22Rv1 (cell line): ENCODE measurements at regions not wholly inside any gene's neighbourhood (a gene's known extent, or its start where the extent isn't known, plus 50 kb on each side); places are given as distances from the start of the nearest gene placed in this dataset.

Source experiments
- H3K27ac ChIP-seq: fragments of 450-650 bp; 2 replicates; pipeline ENCODE4 v1.5.1; 2017
- CTCF ChIP-seq: fragments of 450-650 bp; IDR thresholded peaks from 2 replicates; pipeline ENCODE4 v1.5.1; 2017; ENCODE audit warnings: mild to moderate bottlenecking
- ZFX ChIP-seq: fragments of 450-650 bp; IDR thresholded peaks from 2 replicates; pipeline ENCODE4 v1.6.1; 2017; ENCODE audit warnings: antibody characterized with exemption, borderline replicate concordance

GRCh38 chr4:66590488-66591215 is 920.4 kb upstream of the EPHA5 start:
- TF ChIP-seq CTCF, result no peak
- no peak for TF ChIP-seq ZFX
- no peak overlapping the region for H3K27ac ChIP-seq

- TF ChIP-seq ZFX (no peak), CTCF (no peak)
- H3K27ac ChIP-seq, result no peak overlapping the region
Observed at GRCh38 chr4:66589183-66589582, 918.9 kb upstream of the EPHA5 start.

- H3K27ac ChIP-seq, result no peak overlapping the region
- TF ChIP-seq CTCF, result no peak
Observed at GRCh38 chr4:66585767-66586166, 915.5 kb upstream of the EPHA5 start.

DNA sequence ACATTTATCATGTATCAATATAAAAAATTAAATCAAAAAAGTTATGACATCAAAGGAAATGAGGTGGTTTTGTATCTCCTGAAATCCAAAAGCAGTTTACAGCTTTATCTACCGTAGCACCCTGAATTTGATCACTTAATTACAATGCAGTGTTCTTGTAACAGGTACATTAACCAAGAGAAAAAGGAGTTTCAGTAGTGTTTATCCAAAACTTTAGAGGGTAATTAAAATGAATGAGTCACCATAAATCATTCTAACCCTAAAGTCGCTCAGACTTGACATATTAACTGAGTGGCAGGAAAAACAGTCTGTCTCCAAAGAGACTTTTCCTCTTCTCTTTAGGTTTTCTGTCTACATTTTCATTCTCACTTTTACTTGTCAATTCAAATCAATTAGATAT is 907.6 kb upstream of the EPHA5 start:
- H3K27ac ChIP-seq, result no peak overlapping the region
- no peak for TF ChIP-seq ZFX
- TF ChIP-seq CTCF, result no peak

- TF ChIP-seq ZFX, result no peak
- H3K27ac ChIP-seq, result peak overlapping the region; percentile 70
Observed at GRCh38 chr4:66575008-66575696, 904.9 kb upstream of the EPHA5 start.

DNA sequence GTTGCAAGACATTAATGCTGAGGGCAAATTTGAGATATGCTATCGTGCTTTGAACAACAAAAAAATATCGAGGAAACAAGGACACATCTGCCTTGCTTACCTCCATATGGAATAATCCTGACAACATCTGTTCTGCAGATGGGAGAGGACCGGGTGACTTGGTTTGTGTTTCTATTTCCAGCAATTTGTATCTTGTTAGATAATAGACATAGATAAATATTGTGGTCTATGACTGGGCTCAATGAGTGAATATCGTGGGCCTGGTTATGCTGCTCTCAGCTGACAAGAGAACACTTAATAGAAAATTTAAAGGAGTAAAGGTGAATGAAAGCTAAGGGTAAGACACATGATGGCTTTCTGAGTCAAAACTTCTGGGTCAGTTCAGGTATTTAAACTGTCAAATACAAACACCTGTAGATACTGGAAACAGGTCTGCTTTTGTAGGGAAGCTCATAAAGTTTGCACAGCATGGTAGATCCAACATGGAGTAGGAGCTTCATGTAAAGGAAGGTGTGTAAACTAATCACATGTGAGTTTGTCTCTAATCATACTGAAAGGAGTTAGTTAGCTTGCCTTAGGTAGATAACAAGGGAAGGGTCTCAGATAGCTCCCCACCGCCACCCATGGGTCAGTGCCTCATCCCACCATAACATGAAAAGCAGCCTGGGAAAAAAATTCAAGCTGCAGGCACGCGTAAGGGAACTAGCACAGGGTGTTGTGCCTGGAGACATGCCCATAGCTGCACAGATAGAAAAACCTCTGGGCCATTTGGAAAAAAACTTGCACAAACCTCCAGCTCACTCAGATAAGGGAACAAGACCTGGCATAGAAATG is 904.1 kb upstream of the EPHA5 start:
- H3K27ac ChIP-seq, result peak overlapping the region; percentile 70
- TF ChIP-seq ZFX (no peak), CTCF (no peak)

DNA sequence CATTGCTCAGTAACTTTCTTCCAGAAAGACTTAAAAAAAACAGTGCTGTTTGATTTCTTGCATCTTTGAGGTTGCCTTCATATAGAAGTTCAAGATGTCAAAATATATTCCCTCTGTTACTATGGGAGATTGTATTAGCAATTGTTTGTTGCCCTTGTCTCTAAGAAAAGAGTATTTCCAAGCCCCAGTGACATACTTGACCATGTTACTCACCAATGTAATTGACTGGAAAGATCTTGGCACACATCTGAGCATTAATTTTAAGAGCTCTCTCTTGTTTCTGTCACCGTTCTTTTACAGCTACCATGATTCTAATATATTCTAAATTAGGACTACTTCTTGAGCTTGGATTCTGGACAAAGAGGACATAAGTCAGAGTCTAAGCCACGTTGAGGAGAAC is 902.7 kb upstream of the EPHA5 start:
- H3K27ac ChIP-seq, result no peak overlapping the region
- TF ChIP-seq ZFX (no peak), CTCF (no peak)
